ENCODE measurements at regions not wholly inside any gene's neighbourhood (a gene's known extent, or its start where the extent isn't known, plus 50 kb on each side); places are given as distances from the start of the nearest gene placed in this dataset.

GRCh38 chr11:116256215-116256614 is 516.6 kb downstream of the BUD13 start:
- Mint-ChIP-seq H3K9me3 (peaks cover 2% of the 10 kb centered on the region), H3K4me3 (no peak overlapping the region), H3K27ac (peak overlapping the region; percentile 25), H3K27me3 (ENCODE audit: insufficient read depth, low read depth) (peaks cover 6% of the 10 kb centered on the region), H3K4me1 (peaks cover 13% of the 10 kb centered on the region), H3K36me3 (no peaks in the 10 kb centered on the region)
- TF ChIP-seq CTCF (IDR thresholded peaks at IDR 0.05) (no peak), EZH2 (IDR thresholded peaks at IDR 0.05) (no peak), EZH2phosphoT487 (IDR thresholded peaks at IDR 0.05) (no peak)
- Histone ChIP-seq H3K4me3 (no peak overlapping the region), H3K4me2 (no peak overlapping the region), H3F3A (ENCODE audit: low read depth) (no peaks in the 10 kb centered on the region), H4K20me1 (ENCODE audit: low read depth) (no peaks in the 10 kb centered on the region), H3K27ac (no peak overlapping the region), H3K27me3 (no peaks in the 10 kb centered on the region), H3K4me1 (no peaks in the 10 kb centered on the region), H3K9ac (no peak overlapping the region), H2AFZ (replicated peaks) (no peak overlapping the region), H3K9me3 (ENCODE audit: low read depth) (no peaks in the 10 kb centered on the region), H3K79me2 (ENCODE audit: low read depth) (no peaks in the 10 kb centered on the region), H3K36me3 (no peaks in the 10 kb centered on the region)
- DNase-seq (ENCODE audit: low spot score) = no peak

GRCh38 chr11:116255321-116255953 is 517.4 kb downstream of the BUD13 start:
- H3K36me3 Mint-ChIP-seq = peaks cover 3% of the 10 kb centered on the region
- Histone ChIP-seq H3K27me3 (no peaks in the 10 kb centered on the region), H3K9ac (no peak overlapping the region), H3K27ac (no peak overlapping the region), H3K79me2 (ENCODE audit: low read depth) (no peaks in the 10 kb centered on the region), H3K36me3 (no peaks in the 10 kb centered on the region), H2AFZ (replicated peaks) (no peak overlapping the region), H4K20me1 (ENCODE audit: low read depth) (no peaks in the 10 kb centered on the region), H3K9me3 (ENCODE audit: low read depth) (no peaks in the 10 kb centered on the region), H3K4me3 (no peak overlapping the region), H3F3A (ENCODE audit: low read depth) (no peaks in the 10 kb centered on the region), H3K4me2 (no peak overlapping the region), H3K4me1 (no peaks in the 10 kb centered on the region)
- peaks cover 14% of the 10 kb centered on the region for H3K4me1 Mint-ChIP-seq
- peaks cover 6% of the 10 kb centered on the region for H3K27me3 Mint-ChIP-seq (ENCODE audit: insufficient read depth, low read depth)
- H3K4me3 Mint-ChIP-seq = no peak overlapping the region
- H3K9me3 Mint-ChIP-seq = peaks cover 6% of the 10 kb centered on the region
- no peak for DNase-seq (ENCODE audit: low spot score)
- no peak overlapping the region for H3K27ac Mint-ChIP-seq
- no peak for TF ChIP-seq CTCF (IDR thresholded peaks at IDR 0.05)
- TF ChIP-seq EZH2 (IDR thresholded peaks at IDR 0.05) = no peak
- no peak for TF ChIP-seq EZH2phosphoT487 (IDR thresholded peaks at IDR 0.05)

- peaks cover 29% of the 10 kb centered on the region for H3K4me1 Mint-ChIP-seq
- Histone ChIP-seq H3K9me3 (ENCODE audit: low read depth) (no peaks in the 10 kb centered on the region), H3K79me2 (ENCODE audit: low read depth) (no peaks in the 10 kb centered on the region), H3K36me3 (no peaks in the 10 kb centered on the region), H3F3A (ENCODE audit: low read depth) (no peaks in the 10 kb centered on the region), H3K4me1 (no peaks in the 10 kb centered on the region), H3K4me3 (no peak overlapping the region), H2AFZ (replicated peaks) (no peak overlapping the region), H3K9ac (no peak overlapping the region), H4K20me1 (ENCODE audit: low read depth) (no peaks in the 10 kb centered on the region), H3K27me3 (no peaks in the 10 kb centered on the region), H3K27ac (no peak overlapping the region), H3K4me2 (no peak overlapping the region)
- H3K27ac Mint-ChIP-seq = peak overlapping the region; percentile 72
- no peak for DNase-seq (ENCODE audit: low spot score)
- H3K9me3 Mint-ChIP-seq = peaks cover 6% of the 10 kb centered on the region
- peaks cover 3% of the 10 kb centered on the region for H3K36me3 Mint-ChIP-seq
- H3K27me3 Mint-ChIP-seq (ENCODE audit: insufficient read depth, low read depth) = peaks cover 15% of the 10 kb centered on the region
- H3K4me3 Mint-ChIP-seq = no peak overlapping the region
- TF ChIP-seq CTCF (IDR thresholded peaks at IDR 0.05) (no peak), EZH2phosphoT487 (IDR thresholded peaks at IDR 0.05) (no peak), EZH2 (IDR thresholded peaks at IDR 0.05) (no peak)
Observed at GRCh38 chr11:116250155-116250554, 522.6 kb downstream of the BUD13 start.
